MM.1S (cell line): ENCODE measurements at regions not wholly inside any gene's neighbourhood (a gene's known extent, or its start where the extent isn't known, plus 50 kb on each side); places are given as distances from the start of the nearest gene placed in this dataset.

Source experiments
- CTCF ChIP-seq: fragments of 300-600 bp; sonication (generic); IDR thresholded peaks from 2 replicates; pipeline ENCODE4 v1.5.1; 2016; ENCODE audit warnings: antibody characterized with exemption, low read length, mixed read lengths
- EZH2 ChIP-seq: fragments of 300-600 bp; sonication (generic); optimal IDR thresholded peaks from 2 replicates; pipeline ENCODE3; 2017; ENCODE audit warnings: low read depth, mild to moderate bottlenecking, antibody characterized with exemption, low read length, mixed read lengths

- no peak for TF ChIP-seq CTCF
- TF ChIP-seq EZH2 = no peak
Observed at GRCh38 chr15:98202256-98202655, 241.8 kb downstream of the ARRDC4 start.
